K562 (cell line): ENCODE measurements at regions not wholly inside any gene's neighbourhood (a gene's known extent, or its start where the extent isn't known, plus 50 kb on each side); places are given as distances from the start of the nearest gene placed in this dataset.

Source experiments
- ATAC-seq: fragments of 200-7000 bp; cut with Tn5 transposase; 3 replicates; pipeline ENCODE4 v1.9.1; 2020; ENCODE audit warnings: moderate library complexity
- BruUV-seq: library from RNA; stranded (reverse); fragments of 400-500 nt; replicated peaks from 2 replicates; lab custom pipeline; 2021; lab: Mats Ljungman, UMichigan
- CTCF ChIA-PET: fragments of 300-600 bp; formaldehyde crosslinking; extraction: SDS; loops from one replicate; lab custom pipeline; 2021; ENCODE audit warnings: low intra/inter-chr PET ratio; lab: Yijun Ruan, JAX
- POLR2A ChIA-PET: fragments of 300-600, 350-650 bp; sonication (Branson Sonifier 250); formaldehyde crosslinking; extraction: SDS; loops from one replicate; lab custom pipeline; 2021; ENCODE audit warnings: antibody characterized with exemption, inconsistent platforms; lab: Yijun Ruan, JAX
- DNase-seq, 4 experiments: peaks; one replicate each; pipeline versions ENCODE4 v3.0.0 to v3.0.0-alpha.2; 2011 to 2018; ENCODE audit warnings: low spot score in 3 of 4, mixed read lengths in 3 of 4; ENCODE audit errors: extremely low read depth in 1 of 4
- FAIRE-seq: peaks from 2 replicates; lab custom pipeline; 2011; peaks lifted over from hg19 to GRCh38; lab: Jason Lieb, UNC
- H2AFZ ChIP-seq: 2 replicates; pipeline ENCODE4 v1.6.0; 2011; ENCODE audit warnings: low read depth, low read length, control low read depth, inconsistent platforms
- H3K27ac ChIP-seq: fragments of 200-600 bp; 3 replicates; pipeline ENCODE4 v1.8.0; 2011; ENCODE audit warnings: low read depth, mild to moderate bottlenecking, control low read depth, inconsistent platforms, low read length, moderate library complexity, mixed read lengths; ENCODE audit errors: extremely low read depth
- H3K27me3 ChIP-seq, 2 experiments: fragments of 300-600 bp in 1 of 2; 2 replicates in 1 of 2; 3 replicates in 1 of 2; pipeline versions ENCODE4 v1.6.0 to v1.8.0; 2011; ENCODE audit warnings: inconsistent platforms in 2 of 2, low read length in 2 of 2, mild to moderate bottlenecking in 1 of 2, mixed read lengths in 1 of 2, moderate library complexity in 1 of 2; ENCODE audit not compliant: control insufficient read depth in 2 of 2, insufficient read depth in 2 of 2
- H3K36me3 ChIP-seq: fragments of 300-600 bp; 3 replicates; pipeline ENCODE4 v1.8.0; 2011; ENCODE audit warnings: mild to moderate bottlenecking, low read length, inconsistent platforms; ENCODE audit not compliant: control insufficient read depth, insufficient read depth
- H3K4me1 ChIP-seq, 2 experiments: fragments of 200-600 bp in 1 of 2; replicated peaks in 1 of 2; 2 replicates in 1 of 2; 3 replicates in 1 of 2; pipeline versions ENCODE4 v1.5.1 to v1.8.0; 2011; ENCODE audit warnings: inconsistent platforms in 2 of 2, low read length in 2 of 2, mild to moderate bottlenecking in 1 of 2, mixed read lengths in 1 of 2, moderate library complexity in 1 of 2; ENCODE audit not compliant: control insufficient read depth in 2 of 2, insufficient read depth in 2 of 2
- H3K4me2 ChIP-seq: 2 replicates; pipeline ENCODE4 v1.6.1; 2011; ENCODE audit warnings: low read length, control low read depth, inconsistent platforms, mixed read lengths; ENCODE audit not compliant: insufficient read depth
- H3K4me3 ChIP-seq: fragments of 200-600 bp; sonication (generic), shearing (Covaris generic); 2 replicates; pipeline ENCODE4 v1.5.1; 2016; ENCODE audit warnings: control low read depth, inconsistent platforms
- H3K79me2 ChIP-seq: fragments of 200-600 bp; 3 replicates; pipeline ENCODE4 v1.8.0; 2011; ENCODE audit warnings: low read length, inconsistent platforms; ENCODE audit not compliant: control insufficient read depth, insufficient read depth
- H3K9ac ChIP-seq, 2 experiments: 2 replicates each; pipeline versions ENCODE4 v1.6.0 to v1.6.1; 2011; ENCODE audit warnings: low read depth in 2 of 2, low read length in 2 of 2, control low read depth in 1 of 2, inconsistent platforms in 1 of 2, mild to moderate bottlenecking in 1 of 2, mixed read lengths in 1 of 2; ENCODE audit not compliant: insufficient read depth in 1 of 2
- H3K9me1 ChIP-seq: one replicate; pipeline ENCODE4 v1.6.0; 2011; ENCODE audit warnings: inconsistent platforms, mild to moderate bottlenecking, low read length, moderate library complexity; ENCODE audit not compliant: control insufficient read depth, insufficient read depth
- H3K9me3 ChIP-seq: replicated peaks from 2 replicates; pipeline ENCODE4 v1.5.1; 2011; ENCODE audit warnings: low read depth, low read length, inconsistent platforms; ENCODE audit not compliant: control insufficient read depth, insufficient read depth
- H4K20me1 ChIP-seq: replicated peaks from 2 replicates; pipeline ENCODE4 v1.6.1; 2011; ENCODE audit warnings: low read length, inconsistent platforms, mixed read lengths; ENCODE audit not compliant: control insufficient read depth, insufficient read depth
- CBX3 ChIP-seq, 2 experiments: IDR thresholded peaks; 1 replicate in 1 of 2; 2 replicates in 1 of 2; pipeline ENCODE4 v1.6.1; 2012; ENCODE audit warnings: inconsistent platforms in 2 of 2, low read length in 2 of 2, borderline replicate concordance in 1 of 2, control low read depth in 1 of 2
- COPS2 ChIP-seq: fragments of 450-650 bp; conservative IDR thresholded peaks from 2 replicates; pipeline ENCODE4 v1.6.1; 2016; ENCODE audit warnings: mild to moderate bottlenecking, moderate library complexity
- CREB5 ChIP-seq: fragments of 250-450 bp; sonication (Bioruptor Pico); IDR thresholded peaks from 2 replicates; pipeline ENCODE4 v1.5.0; 2020; ENCODE audit warnings: mild to moderate bottlenecking
- GATAD2B ChIP-seq: fragments of 450-650 bp; IDR thresholded peaks from 2 replicates; pipeline ENCODE4 v1.6.1; 2017; ENCODE audit warnings: mild to moderate bottlenecking, borderline replicate concordance
- NCOA1 ChIP-seq: fragments of 450-650 bp; IDR thresholded peaks from 2 replicates; pipeline ENCODE4 v1.6.1; 2016; ENCODE audit warnings: low read depth
- NR3C1 ChIP-seq: sonication (generic); formaldehyde crosslinking; IDR thresholded peaks from 2 replicates; pipeline ENCODE4 v1.8.1; 2022; ENCODE audit warnings: missing genetic modification reagents
- PRMT5 ChIP-seq: sonication (generic); formaldehyde crosslinking; IDR thresholded peaks from 2 replicates; pipeline ENCODE4 v1.5.0; 2020; ENCODE audit warnings: missing genetic modification reagents
- SAFB2 ChIP-seq: fragments of 200-400 bp; formaldehyde crosslinking; IDR thresholded peaks from 2 replicates; pipeline ENCODE4 v1.6.1; 2018; ENCODE audit warnings: borderline replicate concordance, low read length, low read depth, moderate library complexity; ENCODE audit not compliant: severe bottlenecking
- SFPQ ChIP-seq: fragments of 200-400 bp; formaldehyde crosslinking; IDR thresholded peaks from 2 replicates; pipeline ENCODE4 v1.6.1; 2017; ENCODE audit warnings: mild to moderate bottlenecking, low read depth, low read length, moderate library complexity
- SNRNP70 ChIP-seq: fragments of 200-400 bp; formaldehyde crosslinking; optimal IDR thresholded peaks from 2 replicates; pipeline ENCODE3; 2017; ENCODE audit warnings: low read depth, low read length
- SOX6 ChIP-seq: fragments of 450-650 bp; IDR thresholded peaks from 2 replicates; pipeline ENCODE4 v1.6.1; 2014; ENCODE audit warnings: mild to moderate bottlenecking
- TCFL5 ChIP-seq: fragments of 250-450 bp; sonication (Bioruptor Pico); conservative IDR thresholded peaks from 2 replicates; pipeline ENCODE4 v1.6.1; 2021; ENCODE audit warnings: mild to moderate bottlenecking, moderate library complexity, matching md5 sums
- ZBTB1 ChIP-seq: sonication (generic); formaldehyde crosslinking; IDR thresholded peaks from 2 replicates; pipeline ENCODE4 v1.8.1; 2023; ENCODE audit warnings: missing genetic modification reagents, low read depth, mild to moderate bottlenecking, borderline replicate concordance
- WGBS: fragments of 100-300 bp; shearing (Covaris generic); methylation state at CpG from one replicate; pipeline ENCODE4 v1.1.6; 2016; ENCODE audit warnings: low coverage, mixed read lengths; ENCODE audit not compliant: insufficient coverage; ENCODE audit errors: missing lambda C conversion rate; 5-methylcytosine and 5-hydroxymethylcytosine counted together
- in situ Hi-C: fragments of 300-500 bp; cut with MboI; formaldehyde crosslinking; loops from 4 replicates; pipeline ENCODE4 v1.15.0; 2018; ENCODE audit warnings: inconsistent platforms, mixed read lengths
- intact Hi-C: fragments of 100-400 bp; cut with micrococcal nuclease; formaldehyde crosslinking; loops from 2 replicates; pipeline ENCODE4 v1.14.2; 2022
- TF ChIP-seq, protein P1 (sequence below): fragments of 250-450 bp; sonication (Bioruptor Pico); IDR thresholded peaks from 2 replicates; pipeline ENCODE4 v1.5.0; 2021
- TF ChIP-seq, protein P2 (sequence below): fragments of 450-650 bp; IDR thresholded peaks from 2 replicates; pipeline ENCODE4 v1.6.1; 2016; ENCODE audit warnings: antibody characterized with exemption

GRCh38 chr5:118637947-118638670 is 350.2 kb downstream of the DTWD2 start:
- Histone ChIP-seq H3K79me2 (no peaks in the 10 kb centered on the region), H3K27ac (no peak overlapping the region), H3K4me1 (no peaks in the 10 kb centered on the region), H3K36me3 (no peaks in the 10 kb centered on the region), H3K9ac (no peak overlapping the region), H4K20me1 (no peaks in the 10 kb centered on the region), H3K9me3 (no peaks in the 10 kb centered on the region), H3K4me3 (no peak overlapping the region), H3K27me3 (no peaks in the 10 kb centered on the region), H2AFZ (no peak overlapping the region), H3K4me2 (no peak overlapping the region)
- DNase-seq: no peak
- no TSS peak for BruUV-seq
- 4% methylated on average over 9 of the region's 9 CpGs for WGBS
- ChIA-PET POLR2A (no interaction called here), CTCF (no interaction called here)
- no peak for FAIRE-seq
- intact Hi-C loops (no loop called here), in situ Hi-C loops (no loop called here)
- no peak for ATAC-seq
- no peak for TF ChIP-seq NCOA1
- no peak for TF ChIP-seq SAFB2
- no peak for TF ChIP-seq PRMT5 (CRISPR knock-in tag)
- no peak for TF ChIP-seq NR3C1 (CRISPR knock-in tag)
- no peak for TF ChIP-seq COPS2
- no peak for TF ChIP-seq CREB5 (CRISPR knock-in tag)
- no peak for TF ChIP-seq ZBTB1 (CRISPR knock-in tag)
- no peak for TF ChIP-seq SFPQ
- TF ChIP-seq GATAD2B: no peak
- TF ChIP-seq, protein P1, sequence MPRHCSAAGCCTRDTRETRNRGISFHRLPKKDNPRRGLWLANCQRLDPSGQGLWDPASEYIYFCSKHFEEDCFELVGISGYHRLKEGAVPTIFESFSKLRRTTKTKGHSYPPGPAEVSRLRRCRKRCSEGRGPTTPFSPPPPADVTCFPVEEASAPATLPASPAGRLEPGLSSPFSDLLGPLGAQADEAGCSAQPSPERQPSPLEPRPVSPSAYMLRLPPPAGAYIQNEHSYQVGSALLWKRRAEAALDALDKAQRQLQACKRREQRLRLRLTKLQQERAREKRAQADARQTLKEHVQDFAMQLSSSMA (CRISPR knock-in tag): no peak
- no peak for TF ChIP-seq TCFL5 (CRISPR knock-in tag)
- TF ChIP-seq, protein P2, sequence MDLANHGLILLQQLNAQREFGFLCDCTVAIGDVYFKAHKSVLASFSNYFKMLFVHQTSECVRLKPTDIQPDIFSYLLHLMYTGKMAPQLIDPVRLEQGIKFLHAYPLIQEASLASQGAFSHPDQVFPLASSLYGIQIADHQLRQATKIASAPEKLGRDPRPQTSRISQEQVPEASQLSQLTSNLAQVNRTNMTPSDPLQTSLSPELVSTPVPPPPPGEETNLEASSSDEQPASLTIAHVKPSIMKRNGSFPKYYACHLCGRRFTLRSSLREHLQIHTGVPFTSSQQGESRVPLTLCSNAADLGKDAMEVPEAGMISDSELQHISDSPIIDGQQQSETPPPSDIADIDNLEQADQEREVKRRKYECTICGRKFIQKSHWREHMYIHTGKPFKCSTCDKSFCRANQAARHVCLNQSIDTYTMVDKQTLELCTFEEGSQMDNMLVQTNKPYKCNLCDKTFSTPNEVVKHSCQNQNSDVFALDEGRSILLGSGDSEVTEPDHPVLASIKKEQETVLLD: no peak
- TF ChIP-seq SOX6: no peak
- TF ChIP-seq SNRNP70: no peak
- TF ChIP-seq CBX3 (IDR thresholded peaks at IDR 0.05; ENCODE audit: borderline replicate concordance in 1 of 2, low read length in 2 of 2): no peak
- TF ChIP-seq, all 486 proteins: peak for 0
- H3K9me1 ChIP-seq: no peaks in the 10 kb centered on the region
